ENCODE measurements at regions not wholly inside any gene's neighbourhood (a gene's known extent, or its start where the extent isn't known, plus 50 kb on each side); places are given as distances from the start of the nearest gene placed in this dataset.

DNA sequence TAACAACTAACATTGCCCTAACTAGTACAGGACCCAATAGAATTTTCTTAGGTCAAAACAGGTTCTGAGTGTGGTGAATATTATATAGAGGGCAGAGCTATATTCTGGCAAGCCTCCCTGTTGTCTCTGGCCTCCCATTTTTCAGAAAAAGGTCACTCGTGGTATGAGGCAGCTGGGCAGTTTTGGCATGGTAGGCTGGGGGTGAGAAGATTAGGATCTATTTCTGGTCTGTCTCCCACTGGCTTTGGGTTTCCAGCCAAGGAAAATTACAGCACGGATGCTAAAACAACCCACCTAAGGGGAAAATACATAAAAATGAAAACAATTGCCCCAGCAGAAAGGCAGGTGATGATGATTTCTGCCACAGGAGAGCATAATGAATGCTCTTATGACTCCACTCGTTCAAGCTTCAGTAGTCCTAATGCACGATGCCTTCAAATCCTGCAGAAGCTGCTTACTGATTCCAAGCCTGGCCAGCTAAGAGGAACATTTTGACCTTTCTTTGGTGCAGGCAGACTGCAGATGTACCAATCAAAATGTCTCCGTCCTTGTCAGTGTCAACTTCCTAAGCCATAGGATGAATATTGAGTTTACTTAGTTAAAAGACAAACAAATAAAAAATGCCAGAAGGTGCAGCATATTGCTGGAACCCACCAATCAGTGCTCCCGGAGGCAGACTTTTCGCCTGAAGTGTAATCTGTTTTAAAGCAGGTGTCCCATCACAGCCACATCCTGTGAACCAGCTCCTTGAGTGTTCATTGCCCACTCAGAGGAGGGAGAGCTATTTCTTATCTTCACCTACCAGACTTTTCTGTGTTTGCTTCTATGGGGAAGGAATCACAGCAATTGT lies 435.4 kb downstream of the ZSWIM6 start:
- DNase-seq (ENCODE audit: low read depth) = no peak
- TF ChIP-seq, protein P1, sequence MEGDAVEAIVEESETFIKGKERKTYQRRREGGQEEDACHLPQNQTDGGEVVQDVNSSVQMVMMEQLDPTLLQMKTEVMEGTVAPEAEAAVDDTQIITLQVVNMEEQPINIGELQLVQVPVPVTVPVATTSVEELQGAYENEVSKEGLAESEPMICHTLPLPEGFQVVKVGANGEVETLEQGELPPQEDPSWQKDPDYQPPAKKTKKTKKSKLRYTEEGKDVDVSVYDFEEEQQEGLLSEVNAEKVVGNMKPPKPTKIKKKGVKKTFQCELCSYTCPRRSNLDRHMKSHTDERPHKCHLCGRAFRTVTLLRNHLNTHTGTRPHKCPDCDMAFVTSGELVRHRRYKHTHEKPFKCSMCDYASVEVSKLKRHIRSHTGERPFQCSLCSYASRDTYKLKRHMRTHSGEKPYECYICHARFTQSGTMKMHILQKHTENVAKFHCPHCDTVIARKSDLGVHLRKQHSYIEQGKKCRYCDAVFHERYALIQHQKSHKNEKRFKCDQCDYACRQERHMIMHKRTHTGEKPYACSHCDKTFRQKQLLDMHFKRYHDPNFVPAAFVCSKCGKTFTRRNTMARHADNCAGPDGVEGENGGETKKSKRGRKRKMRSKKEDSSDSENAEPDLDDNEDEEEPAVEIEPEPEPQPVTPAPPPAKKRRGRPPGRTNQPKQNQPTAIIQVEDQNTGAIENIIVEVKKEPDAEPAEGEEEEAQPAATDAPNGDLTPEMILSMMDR (IDR thresholded peaks at IDR 0.05; ENCODE audit: insufficient read depth, low read length) = no peak
- no peak overlapping the region for H3K4me3 ChIP-seq (ENCODE audit: low read depth, low read length)

GRCh38 chr5:61768692-61769281 lies 436.7 kb downstream of the ZSWIM6 start:
- DNase-seq (ENCODE audit: low read depth) = peak; percentile 1
- H3K4me3 ChIP-seq (ENCODE audit: low read depth, low read length) = no peak overlapping the region
- TF ChIP-seq, protein P1 (IDR thresholded peaks at IDR 0.05; ENCODE audit: insufficient read depth, low read length) = peak; percentile 54

DNA sequence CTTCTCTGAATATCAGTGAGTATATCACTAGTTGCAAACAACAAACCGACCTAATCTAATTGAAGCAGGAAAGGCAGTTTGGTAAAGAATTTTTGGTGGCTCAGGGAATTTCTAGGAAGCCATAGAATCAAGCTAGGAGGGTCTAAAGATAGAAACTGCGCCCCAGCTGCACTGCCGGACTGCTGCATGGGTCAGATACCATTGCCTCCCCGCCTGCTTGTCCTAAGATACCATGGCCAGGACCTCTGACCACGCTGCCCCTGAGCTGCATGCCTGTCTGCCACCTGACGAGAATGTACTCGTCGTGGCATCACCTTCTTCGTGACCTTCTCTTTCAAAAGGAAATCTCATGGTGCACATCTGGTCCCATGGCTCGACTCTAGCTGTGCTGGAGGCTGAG lies 439.0 kb downstream of the ZSWIM6 start:
- TF ChIP-seq, protein P1 (IDR thresholded peaks at IDR 0.05; ENCODE audit: insufficient read depth, low read length) = no peak

GRCh38 chr5:61771808-61772207 lies 439.8 kb downstream of the ZSWIM6 start:
- DNase-seq (ENCODE audit: low read depth) = no peak
- TF ChIP-seq, protein P1 (IDR thresholded peaks at IDR 0.05; ENCODE audit: insufficient read depth, low read length) = no peak
- H3K4me3 ChIP-seq (ENCODE audit: low read depth, low read length) = no peak overlapping the region

More for the DNA sequence above, 439.0 kb downstream of the ZSWIM6 start:
- DNase-seq (ENCODE audit: low read depth) = no peak
- H3K4me3 ChIP-seq (ENCODE audit: low read depth, low read length) = no peak overlapping the region

DNA sequence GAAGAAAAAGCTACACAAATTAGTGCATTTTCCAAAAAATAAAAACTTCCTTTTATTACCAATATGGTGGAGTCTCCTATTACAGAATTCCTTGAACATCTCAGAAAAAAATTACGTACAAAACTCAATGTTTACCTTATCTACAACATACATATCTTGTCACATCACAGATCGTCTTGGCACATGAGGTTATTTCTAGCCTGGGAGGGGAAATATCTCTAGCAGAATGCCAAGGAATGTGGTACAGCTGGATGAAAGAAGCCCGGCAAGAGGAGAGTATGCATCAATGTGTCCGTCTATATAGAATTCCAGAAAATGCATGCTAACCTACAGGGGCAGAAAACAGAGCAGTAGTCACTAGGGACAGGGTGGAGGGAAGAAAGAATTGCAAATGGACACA lies 443.8 kb downstream of the ZSWIM6 start:
- H3K4me3 ChIP-seq (ENCODE audit: low read depth, low read length) = no peak overlapping the region
- TF ChIP-seq, protein P1 (IDR thresholded peaks at IDR 0.05; ENCODE audit: insufficient read depth, low read length) = no peak
- no peak for DNase-seq (ENCODE audit: low read depth)

DNA sequence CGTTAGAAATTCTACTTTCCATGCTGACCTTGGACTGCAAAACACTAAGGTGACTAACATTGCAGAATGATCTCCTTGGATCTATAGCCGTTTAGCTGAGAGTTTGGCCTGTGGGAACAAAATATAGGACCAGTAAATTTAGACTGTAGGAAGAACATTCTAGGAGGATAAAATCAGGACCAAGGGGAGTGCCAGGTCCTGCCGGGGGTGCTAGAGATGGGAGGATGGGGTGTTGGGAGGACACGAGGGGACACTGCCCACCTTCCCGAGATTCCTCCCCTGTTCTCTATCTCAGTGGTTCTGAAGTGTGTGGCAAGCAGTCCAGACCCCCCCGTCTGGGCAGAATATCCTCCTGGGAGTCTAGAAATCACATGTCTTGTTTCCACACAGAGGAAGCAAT lies 445.2 kb downstream of the ZSWIM6 start:
- no peak overlapping the region for H3K4me3 ChIP-seq (ENCODE audit: low read depth, low read length)
- TF ChIP-seq, protein P1 (IDR thresholded peaks at IDR 0.05; ENCODE audit: insufficient read depth, low read length) = no peak
- no peak for DNase-seq (ENCODE audit: low read depth)

Measured in fibroblast of the aortic adventitia (primary cell).